DOHH2 (cell line): ENCODE measurements at regions not wholly inside any gene's neighbourhood (a gene's known extent, or its start where the extent isn't known, plus 50 kb on each side); places are given as distances from the start of the nearest gene placed in this dataset.

Source experiments
- EZH2phosphoT487 ChIP-seq: fragments of 200-600 bp; sonication (generic); IDR thresholded peaks from 2 replicates; pipeline ENCODE4 v1.6.1; 2017; ENCODE audit warnings: borderline replicate concordance, mild to moderate bottlenecking, antibody characterized with exemption, low read length, moderate library complexity, mixed read lengths
- TF ChIP-seq, protein P1 (sequence below): fragments of 200-600 bp; sonication (generic); IDR thresholded peaks from one replicate; pipeline ENCODE4 v1.5.1; 2014; ENCODE audit warnings: antibody characterized with exemption, mild to moderate bottlenecking, low read depth, low read length; ENCODE audit not compliant: poor library complexity, severe bottlenecking

DNA sequence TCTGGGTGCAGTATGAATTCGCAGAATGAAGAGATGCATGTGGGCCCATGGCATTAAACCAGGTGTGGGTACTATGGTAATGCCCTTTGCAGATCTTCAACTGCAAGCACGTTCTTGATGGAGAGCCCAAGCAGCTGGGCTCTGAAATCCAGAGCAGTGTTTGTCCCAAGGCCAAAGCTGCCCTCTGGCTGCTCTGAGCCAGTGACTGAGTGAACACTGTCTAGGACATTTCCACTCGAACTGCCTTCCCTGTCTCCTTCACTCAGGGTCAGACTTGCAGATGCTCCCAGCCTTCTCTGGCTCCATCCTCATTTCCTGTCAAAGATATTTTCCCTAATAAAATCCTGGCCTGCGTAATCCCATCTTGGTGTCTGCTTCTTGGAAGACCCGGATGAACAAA lies 80.2 kb upstream of the GJB6 start:
- TF ChIP-seq, protein P1, sequence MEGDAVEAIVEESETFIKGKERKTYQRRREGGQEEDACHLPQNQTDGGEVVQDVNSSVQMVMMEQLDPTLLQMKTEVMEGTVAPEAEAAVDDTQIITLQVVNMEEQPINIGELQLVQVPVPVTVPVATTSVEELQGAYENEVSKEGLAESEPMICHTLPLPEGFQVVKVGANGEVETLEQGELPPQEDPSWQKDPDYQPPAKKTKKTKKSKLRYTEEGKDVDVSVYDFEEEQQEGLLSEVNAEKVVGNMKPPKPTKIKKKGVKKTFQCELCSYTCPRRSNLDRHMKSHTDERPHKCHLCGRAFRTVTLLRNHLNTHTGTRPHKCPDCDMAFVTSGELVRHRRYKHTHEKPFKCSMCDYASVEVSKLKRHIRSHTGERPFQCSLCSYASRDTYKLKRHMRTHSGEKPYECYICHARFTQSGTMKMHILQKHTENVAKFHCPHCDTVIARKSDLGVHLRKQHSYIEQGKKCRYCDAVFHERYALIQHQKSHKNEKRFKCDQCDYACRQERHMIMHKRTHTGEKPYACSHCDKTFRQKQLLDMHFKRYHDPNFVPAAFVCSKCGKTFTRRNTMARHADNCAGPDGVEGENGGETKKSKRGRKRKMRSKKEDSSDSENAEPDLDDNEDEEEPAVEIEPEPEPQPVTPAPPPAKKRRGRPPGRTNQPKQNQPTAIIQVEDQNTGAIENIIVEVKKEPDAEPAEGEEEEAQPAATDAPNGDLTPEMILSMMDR: no peak
- no peak for TF ChIP-seq EZH2phosphoT487
